Fibroblast of lung (primary cell): ENCODE measurements at regions not wholly inside any gene's neighbourhood (a gene's known extent, or its start where the extent isn't known, plus 50 kb on each side); places are given as distances from the start of the nearest gene placed in this dataset.
"Not testable (repeated sequence)": the region's sequence is repeated elsewhere in the genome, so short reads cannot be mapped to it uniquely, and the experiment has no call there.

Experiments
- DNase-seq, 2 donors: peaks; one replicate each; pipeline versions ENCODE4 v3.0.0 to v3.0.0-alpha.2; 2010; ENCODE audit warnings: low read depth in 2 of 2
- H2AFZ ChIP-seq: 2 replicates; pipeline ENCODE4 v1.5.1; 2012; ENCODE audit warnings: low read length, control low read depth, inconsistent platforms
- H3K27ac ChIP-seq: 2 replicates; pipeline ENCODE4 v1.5.1; 2011; ENCODE audit warnings: low read length, control low read depth; ENCODE audit not compliant: insufficient read depth
- H3K27me3 ChIP-seq: 2 replicates; pipeline ENCODE4 v1.5.1; 2011; ENCODE audit warnings: mild to moderate bottlenecking, low read length; ENCODE audit not compliant: control insufficient read depth, insufficient read depth
- H3K36me3 ChIP-seq: 2 replicates; pipeline ENCODE4 v1.5.1; 2011; ENCODE audit warnings: low read length; ENCODE audit not compliant: control insufficient read depth, insufficient read depth
- H3K4me1 ChIP-seq: 2 replicates; pipeline ENCODE4 v1.5.1; 2011; ENCODE audit warnings: low read length; ENCODE audit not compliant: control insufficient read depth, insufficient read depth; ENCODE audit errors: extremely low read depth
- H3K4me2 ChIP-seq: 2 replicates; pipeline ENCODE4 v1.5.1; 2011; ENCODE audit warnings: low read length, control low read depth; ENCODE audit not compliant: insufficient read depth; ENCODE audit errors: extremely low read depth
- H3K4me3 ChIP-seq, 4 experiments: fragments of 200-600 bp in 1 of 4; sonication (generic) in 1 of 4; replicated peaks in 1 of 4; 2 replicates each; pipeline ENCODE4 v1.5.1; 2011 to 2016; ENCODE audit warnings: low read length in 4 of 4, low read depth in 3 of 4, mild to moderate bottlenecking in 3 of 4, control low read depth in 2 of 4, inconsistent platforms in 1 of 4, mixed read lengths in 1 of 4; ENCODE audit not compliant: insufficient read depth in 1 of 4; ENCODE audit errors: control extremely low read depth in 1 of 4
- H3K79me2 ChIP-seq: 2 replicates; pipeline ENCODE4 v1.5.1; 2012; ENCODE audit warnings: mild to moderate bottlenecking, low read length, inconsistent platforms; ENCODE audit not compliant: control insufficient read depth, insufficient read depth
- H3K9ac ChIP-seq: 2 replicates; pipeline ENCODE4 v1.5.1; 2011; ENCODE audit warnings: mild to moderate bottlenecking, low read length, control low read depth; ENCODE audit not compliant: insufficient read depth
- H3K9me3 ChIP-seq: 2 replicates; pipeline ENCODE4 v1.5.1; 2012; ENCODE audit warnings: low read depth, low read length; ENCODE audit not compliant: control insufficient read depth, insufficient read depth
- H4K20me1 ChIP-seq: 2 replicates; pipeline ENCODE4 v1.5.1; 2011; ENCODE audit warnings: low read length; ENCODE audit not compliant: control insufficient read depth, insufficient read depth; ENCODE audit errors: extremely low read depth
- EZH2 ChIP-seq: IDR thresholded peaks from 2 replicates; pipeline ENCODE4 v1.5.1; 2012; ENCODE audit warnings: low read length, control low read depth, mild to moderate bottlenecking; ENCODE audit errors: missing control alignments
- TF ChIP-seq, protein P1 (sequence below), 2 donors: IDR thresholded peaks in 1 of 2; conservative IDR thresholded peaks in 1 of 2; 1 replicate in 1 of 2; 2 replicates in 1 of 2; pipeline ENCODE4 v1.5.1; 2011 to 2012; ENCODE audit warnings: low read length in 2 of 2, control low read depth in 1 of 2, inconsistent platforms in 1 of 2, low read depth in 1 of 2, mild to moderate bottlenecking in 1 of 2

DNA sequence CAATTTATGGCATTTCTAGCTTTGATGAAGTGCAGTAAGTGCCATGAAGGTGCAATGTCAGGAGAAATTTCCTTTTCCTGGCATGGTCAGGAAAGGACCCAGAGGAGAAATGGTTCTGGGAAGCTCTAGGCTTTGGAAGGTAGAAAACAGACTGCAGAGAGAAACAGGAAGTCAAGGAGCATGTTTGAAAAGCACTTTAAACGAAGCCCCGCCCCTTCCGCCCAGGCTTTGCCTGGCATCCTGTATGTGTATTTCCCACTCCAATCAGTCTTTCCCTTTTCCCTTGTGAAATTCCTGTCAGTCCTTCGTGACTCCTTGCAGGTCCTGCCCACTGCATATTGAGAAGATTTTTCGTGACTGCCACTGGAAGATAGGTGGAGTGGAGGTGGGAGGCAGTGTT is 320.9 kb upstream of the SASH1 start:
- no peaks in the 10 kb centered on the region for H3K36me3 ChIP-seq
- H2AFZ ChIP-seq = no peak overlapping the region
- no peak overlapping the region for H3K9ac ChIP-seq
- no peaks in the 10 kb centered on the region for H4K20me1 ChIP-seq
- H3K27me3 ChIP-seq = no peaks in the 10 kb centered on the region
- TF ChIP-seq, protein P1, sequence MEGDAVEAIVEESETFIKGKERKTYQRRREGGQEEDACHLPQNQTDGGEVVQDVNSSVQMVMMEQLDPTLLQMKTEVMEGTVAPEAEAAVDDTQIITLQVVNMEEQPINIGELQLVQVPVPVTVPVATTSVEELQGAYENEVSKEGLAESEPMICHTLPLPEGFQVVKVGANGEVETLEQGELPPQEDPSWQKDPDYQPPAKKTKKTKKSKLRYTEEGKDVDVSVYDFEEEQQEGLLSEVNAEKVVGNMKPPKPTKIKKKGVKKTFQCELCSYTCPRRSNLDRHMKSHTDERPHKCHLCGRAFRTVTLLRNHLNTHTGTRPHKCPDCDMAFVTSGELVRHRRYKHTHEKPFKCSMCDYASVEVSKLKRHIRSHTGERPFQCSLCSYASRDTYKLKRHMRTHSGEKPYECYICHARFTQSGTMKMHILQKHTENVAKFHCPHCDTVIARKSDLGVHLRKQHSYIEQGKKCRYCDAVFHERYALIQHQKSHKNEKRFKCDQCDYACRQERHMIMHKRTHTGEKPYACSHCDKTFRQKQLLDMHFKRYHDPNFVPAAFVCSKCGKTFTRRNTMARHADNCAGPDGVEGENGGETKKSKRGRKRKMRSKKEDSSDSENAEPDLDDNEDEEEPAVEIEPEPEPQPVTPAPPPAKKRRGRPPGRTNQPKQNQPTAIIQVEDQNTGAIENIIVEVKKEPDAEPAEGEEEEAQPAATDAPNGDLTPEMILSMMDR (conservative IDR thresholded peaks at IDR 0.05 in 1 of 2, IDR thresholded peaks at IDR 0.05 in 1 of 2; ENCODE audit: low read depth in 1 of 2, low read length in 2 of 2) = no peak
- TF ChIP-seq EZH2 = no peak
- no peak for DNase-seq
- no peak overlapping the region for H3K4me3 ChIP-seq
- no peak overlapping the region for H3K27ac ChIP-seq
- no peaks in the 10 kb centered on the region for H3K9me3 ChIP-seq
- H3K4me1 ChIP-seq = no peaks in the 10 kb centered on the region
- no peak overlapping the region for H3K4me2 ChIP-seq
- H3K79me2 ChIP-seq = no peaks in the 10 kb centered on the region

DNA sequence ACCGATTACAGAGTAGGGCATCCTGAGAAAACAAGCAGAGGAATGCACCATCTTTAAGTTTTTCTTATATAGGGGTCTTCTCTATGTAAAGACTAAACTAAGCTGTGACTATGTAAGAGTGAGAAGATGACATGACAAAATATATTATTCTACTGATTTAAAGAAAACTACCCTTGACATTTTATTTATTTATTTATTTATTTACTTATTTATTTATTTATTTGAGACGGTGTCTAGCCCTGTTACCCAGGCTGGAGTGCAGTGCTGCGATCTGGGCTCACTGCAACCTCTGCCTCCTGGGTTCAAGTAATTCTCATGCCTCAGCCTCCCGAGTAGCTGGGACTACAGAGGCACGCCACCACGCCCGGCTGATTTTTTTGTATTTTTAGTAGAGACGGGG is 320.4 kb upstream of the SASH1 start:
- H3K4me2 ChIP-seq, H3K9ac ChIP-seq, H4K20me1 ChIP-seq, H3K27ac ChIP-seq, H3K4me1 ChIP-seq, H3K27me3 ChIP-seq, H3K4me3 ChIP-seq, H3K36me3 ChIP-seq, H2AFZ ChIP-seq, DNase-seq, H3K9me3 ChIP-seq, H3K79me2 ChIP-seq: not testable (repeated sequence)

DNA sequence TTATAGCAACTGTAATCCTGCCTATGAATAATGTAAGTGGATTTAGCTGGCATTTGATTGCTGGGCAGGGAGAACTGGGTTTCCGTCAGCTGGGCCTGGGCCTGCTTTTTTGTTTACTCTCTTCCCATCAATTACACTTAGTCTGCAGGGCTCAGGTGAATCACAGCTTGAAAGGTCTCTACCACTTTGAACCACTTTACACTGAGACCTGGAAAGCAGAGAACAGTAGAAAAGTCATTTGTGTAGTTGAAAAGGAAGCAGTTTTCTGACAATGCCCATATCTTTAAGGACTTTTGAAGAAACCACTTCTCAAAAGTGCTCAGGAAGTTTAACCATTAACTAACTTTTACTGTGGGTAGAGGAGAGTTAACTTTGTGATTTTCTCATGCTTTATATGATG is 315.4 kb upstream of the SASH1 start:
- Histone ChIP-seq H3K79me2 (no peaks in the 10 kb centered on the region), H3K4me2 (no peak overlapping the region), H3K9ac (no peak overlapping the region), H3K27me3 (no peaks in the 10 kb centered on the region), H2AFZ (no peak overlapping the region), H3K4me3 (no peak overlapping the region), H3K4me1 (no peaks in the 10 kb centered on the region), H4K20me1 (no peaks in the 10 kb centered on the region), H3K9me3 (no peaks in the 10 kb centered on the region), H3K36me3 (no peaks in the 10 kb centered on the region), H3K27ac (no peak overlapping the region)
- no peak for DNase-seq
- TF ChIP-seq EZH2 = no peak
- TF ChIP-seq, protein P1 (conservative IDR thresholded peaks at IDR 0.05 in 1 of 2, IDR thresholded peaks at IDR 0.05 in 1 of 2; ENCODE audit: low read depth in 1 of 2, low read length in 2 of 2) = no peak
